Kidney glomerular epithelial cell (primary cell): ENCODE measurements at regions not wholly inside any gene's neighbourhood (a gene's known extent, or its start where the extent isn't known, plus 50 kb on each side); places are given as distances from the start of the nearest gene placed in this dataset.

Experiments used
- DNase-seq: peaks from one replicate; lab custom pipeline; 2025; lab: John Stamatoyannopoulos, UW

DNA sequence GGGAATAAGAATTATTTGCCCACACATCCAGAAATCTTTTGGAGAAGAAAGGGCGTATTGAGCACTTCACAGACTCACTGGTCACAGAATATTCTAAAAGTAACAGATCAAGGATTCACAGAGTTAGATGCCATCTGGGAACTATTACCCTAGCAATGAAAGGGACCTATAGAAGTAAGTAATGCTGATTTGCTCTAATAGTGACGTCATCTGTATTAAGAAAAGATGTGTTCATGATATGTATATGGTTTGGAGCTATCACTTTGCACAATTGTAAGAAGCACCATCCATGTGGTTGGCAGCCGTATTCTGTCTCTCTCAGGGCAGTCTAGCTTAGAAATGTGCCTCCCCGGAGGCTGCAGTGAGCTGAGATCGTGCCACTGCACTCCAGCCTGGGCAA is 52.8 kb upstream of the SV2C start:
- no peak for DNase-seq

DNA sequence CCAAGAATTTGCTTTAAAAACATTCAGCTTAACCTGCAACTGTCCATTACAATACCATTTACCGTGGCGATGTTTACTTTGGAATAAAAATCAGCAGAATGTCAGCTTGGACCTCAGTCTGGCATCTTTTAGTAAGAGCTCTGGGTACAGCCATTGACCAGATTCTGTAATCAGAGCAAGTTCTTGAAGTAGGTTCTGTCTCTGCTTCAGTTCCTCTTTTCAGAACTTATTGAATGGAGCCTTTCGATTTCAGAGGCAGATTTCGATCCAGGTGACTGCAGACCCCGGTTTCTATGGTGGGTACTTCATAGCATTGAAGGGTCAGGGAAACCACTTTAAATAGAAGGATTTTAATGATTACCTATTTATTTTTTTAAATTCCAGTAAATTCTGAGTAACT is 53.4 kb upstream of the SV2C start:
- DNase-seq, result no peak

DNA sequence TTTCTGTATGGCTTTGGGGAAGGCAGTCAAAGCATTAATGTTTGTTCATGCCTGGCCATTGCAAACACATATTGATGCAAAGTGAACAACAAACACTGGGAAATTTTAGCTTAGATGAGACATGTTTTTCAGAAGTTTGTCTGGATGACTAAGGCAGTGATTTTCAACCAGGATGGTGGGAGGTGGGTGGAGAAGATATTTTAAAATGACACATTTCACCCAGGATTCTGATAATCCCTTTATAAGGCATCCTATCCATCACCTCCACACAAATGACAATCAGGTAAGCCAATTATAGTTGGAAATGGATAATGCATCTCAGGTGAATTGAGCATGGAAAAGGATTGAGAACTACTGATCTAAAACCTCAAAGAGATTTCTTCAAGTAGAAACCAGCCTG is 57.4 kb upstream of the SV2C start:
- no peak for DNase-seq

DNA sequence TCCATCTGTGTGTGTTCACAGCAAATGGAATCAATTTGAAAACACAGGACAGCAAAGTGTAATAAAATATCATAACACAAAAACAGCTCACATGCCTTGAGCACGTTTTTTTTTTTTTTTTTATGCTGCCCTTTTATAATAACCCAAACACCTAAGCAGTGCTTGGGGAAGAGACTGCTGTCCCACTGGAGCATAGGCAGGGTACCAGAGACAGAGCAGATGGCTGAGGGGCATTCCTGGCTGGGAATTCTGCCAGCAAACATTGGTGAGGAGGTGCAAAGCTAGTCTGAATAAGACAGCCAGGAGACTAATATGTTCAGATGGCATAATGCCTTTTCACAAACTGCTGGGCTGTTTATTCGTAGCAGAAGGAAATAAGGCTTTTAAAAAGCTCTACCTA is 58.1 kb upstream of the SV2C start:
- no peak for DNase-seq

DNA sequence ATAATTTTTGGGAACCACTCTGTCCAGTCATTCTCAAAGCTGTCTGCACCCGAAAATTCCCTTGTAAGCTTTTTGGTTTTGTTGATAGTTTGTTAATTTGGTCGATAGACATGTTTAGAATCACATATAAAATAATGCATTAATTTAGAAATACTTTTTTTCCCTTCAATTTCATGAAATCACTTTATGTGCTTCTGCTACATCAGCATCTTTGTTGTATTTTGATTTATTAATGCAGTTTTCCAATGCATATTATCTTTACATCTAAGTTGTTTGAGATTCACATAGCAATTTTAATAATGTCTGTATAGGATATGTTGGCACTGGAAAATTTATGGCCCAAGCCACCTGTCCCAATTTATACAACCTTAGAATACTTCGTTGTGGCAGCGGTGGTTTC is 60.6 kb upstream of the SV2C start:
- no peak for DNase-seq

DNA sequence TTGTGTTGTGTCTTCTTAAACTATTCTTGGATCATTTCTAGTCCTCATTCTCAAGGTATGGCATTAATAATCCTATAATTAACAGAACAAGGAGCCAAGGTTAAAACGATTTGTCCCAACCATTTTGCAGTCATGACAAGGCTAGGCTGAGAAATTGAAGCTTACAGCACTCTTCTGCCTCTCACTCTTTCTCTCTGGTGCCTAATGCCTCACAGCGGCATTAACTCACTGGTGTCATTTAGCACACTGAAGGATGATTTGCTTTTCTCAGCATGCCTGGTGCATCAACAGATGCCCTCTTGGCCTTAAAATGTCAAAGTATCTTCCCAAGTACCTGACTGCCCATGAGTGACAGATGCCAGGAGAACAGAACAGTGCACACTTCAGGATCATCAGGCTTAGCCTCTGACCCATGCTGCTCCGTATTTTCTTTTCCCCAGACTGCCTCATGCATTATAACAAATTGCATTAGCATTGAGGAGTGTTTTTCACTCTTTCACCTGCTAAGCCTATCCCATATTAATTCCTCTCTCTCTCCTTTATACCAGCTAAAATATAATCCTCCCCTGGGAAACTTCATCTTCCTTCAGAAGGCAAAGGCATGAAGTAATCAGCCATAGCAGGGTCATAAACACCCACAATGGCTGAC is 61.1 kb upstream of the SV2C start:
- DNase-seq, result no peak

DNA sequence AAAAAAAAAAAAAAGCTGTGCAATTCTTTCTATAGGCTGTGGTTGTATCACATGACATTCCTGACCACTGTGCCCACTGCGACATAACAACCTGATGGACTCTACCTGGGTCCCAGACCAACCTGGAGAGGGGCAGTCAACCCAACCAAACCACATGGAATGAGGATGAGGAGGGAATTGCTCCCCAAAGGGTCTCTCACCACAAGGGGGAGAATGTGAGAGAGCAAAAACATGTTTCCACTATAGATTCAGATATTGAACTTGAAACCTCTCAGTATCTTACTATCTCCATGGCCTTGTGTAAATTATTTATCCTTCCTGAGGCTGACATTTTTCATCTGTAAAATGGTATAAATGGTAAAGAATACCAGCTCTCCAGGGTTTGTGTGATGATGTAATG is 66.9 kb upstream of the SV2C start:
- no peak for DNase-seq

DNA sequence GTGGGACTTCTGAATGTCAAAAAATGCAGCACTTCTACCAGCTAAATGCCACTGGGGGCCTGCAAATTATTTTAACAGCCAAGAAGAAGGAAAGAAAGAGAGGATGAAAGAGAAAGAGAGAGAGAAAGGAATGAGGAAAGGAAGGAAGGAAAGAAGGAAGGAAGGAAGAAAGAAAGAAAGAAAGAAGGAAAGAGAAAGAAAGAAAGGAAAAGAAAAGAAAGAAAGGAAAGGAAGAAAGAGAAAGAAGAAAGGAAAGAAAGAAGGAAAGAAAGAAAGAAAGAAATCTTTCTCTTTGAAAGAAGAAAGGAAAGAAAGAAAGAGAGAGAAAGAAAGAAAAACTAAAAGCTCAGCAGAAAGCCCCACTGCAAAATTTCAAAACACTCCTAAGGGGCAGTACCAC is 69.2 kb upstream of the SV2C start:
- DNase-seq, result no peak

DNA sequence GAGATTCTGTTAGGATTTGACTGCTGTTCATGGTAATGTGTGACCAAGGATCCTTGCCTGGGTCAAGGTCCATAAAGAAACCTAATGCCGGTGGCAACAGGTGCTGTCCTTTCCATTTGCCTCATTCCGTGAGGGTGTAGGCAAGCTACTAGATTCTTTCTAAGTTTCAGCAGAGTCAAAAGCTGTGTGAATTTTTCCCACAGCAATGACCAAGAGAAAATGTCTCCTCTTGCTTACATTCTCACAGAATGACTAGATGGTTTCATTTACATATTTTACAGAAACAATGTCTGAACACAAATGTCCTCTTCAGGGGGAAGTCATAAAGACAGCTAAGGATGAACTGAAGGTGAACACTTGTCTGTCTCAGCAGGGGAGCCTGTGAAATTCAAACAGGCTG is 75.3 kb upstream of the SV2C start:
- no peak for DNase-seq

DNA sequence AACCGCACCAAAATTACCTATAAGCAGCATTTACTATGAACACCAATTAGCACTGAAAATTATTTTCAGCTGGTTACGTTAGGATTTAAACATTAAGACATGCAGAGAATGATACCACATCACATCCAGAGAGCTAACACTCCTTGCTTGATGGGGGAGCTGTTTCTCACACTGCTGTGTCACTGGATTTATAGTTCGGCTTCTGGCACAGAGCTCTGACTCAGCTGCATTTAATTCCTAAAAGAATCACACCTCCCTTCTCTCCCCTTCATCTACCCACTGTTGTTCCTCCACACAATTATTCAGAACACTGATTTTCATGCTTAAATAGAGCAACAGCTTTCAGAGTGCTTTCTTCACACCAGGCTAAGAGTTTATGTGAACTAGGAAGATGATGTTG is 82.6 kb upstream of the SV2C start:
- DNase-seq, result no peak

DNA sequence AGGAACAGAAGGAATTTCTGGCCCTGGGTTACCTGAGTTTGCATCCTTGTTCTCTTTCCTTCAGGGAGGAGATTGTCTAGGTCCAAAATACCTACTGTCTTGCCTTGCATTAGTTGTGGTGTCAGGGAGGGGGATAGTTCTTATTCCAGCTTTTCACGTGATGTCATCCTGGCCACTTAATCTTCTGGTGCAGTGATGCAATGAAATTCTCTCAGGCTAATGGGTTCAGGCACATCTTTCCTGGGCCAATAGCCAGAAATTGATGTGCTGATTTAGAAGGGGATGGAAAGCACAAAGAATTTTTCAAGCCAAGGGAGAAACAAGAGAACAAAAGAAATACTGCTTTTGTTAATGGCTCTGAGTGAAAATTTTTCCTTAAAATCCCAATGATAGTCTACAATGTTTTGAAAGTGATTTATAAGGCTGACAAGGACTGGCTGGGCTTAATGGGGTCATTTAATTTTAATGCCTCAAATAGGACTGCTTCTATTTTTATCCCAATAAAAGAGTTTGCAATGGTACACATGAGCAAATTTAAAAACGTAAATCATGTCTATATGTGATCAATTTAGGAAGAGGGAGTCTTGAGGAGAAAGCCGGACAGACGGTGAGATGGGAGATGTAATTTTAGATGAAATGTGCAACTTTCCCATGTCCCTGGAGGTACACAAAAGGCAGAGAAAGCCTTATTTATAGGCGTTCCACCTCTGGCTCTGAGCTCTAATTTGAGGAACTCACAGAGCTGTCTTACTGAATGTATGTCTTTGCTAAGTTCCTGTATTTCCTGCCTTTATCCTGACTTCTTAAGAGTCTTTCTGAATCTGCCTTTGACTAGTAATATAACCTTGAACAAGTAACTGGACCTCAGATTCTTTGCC is 89.3 kb upstream of the SV2C start:
- DNase-seq, result no peak

DNA sequence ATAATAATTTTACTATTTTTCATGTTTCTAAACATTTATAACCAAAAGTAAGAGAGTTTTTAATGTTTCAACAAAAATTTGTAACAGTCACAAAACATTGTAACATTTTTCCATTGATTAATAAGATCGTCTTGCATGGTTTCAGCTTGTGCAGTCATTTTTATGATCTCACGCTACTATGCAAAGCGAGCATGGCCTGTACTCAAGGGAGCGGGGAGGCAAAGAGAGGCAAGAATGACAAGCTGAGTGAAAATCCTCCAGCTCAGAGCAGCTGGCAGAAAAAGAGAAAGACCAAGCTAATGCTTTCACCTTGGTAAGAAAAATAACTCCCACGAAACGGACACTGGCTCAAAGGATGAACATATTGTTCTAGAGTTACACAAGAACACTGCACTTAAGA is 90.0 kb upstream of the SV2C start:
- no peak for DNase-seq

DNA sequence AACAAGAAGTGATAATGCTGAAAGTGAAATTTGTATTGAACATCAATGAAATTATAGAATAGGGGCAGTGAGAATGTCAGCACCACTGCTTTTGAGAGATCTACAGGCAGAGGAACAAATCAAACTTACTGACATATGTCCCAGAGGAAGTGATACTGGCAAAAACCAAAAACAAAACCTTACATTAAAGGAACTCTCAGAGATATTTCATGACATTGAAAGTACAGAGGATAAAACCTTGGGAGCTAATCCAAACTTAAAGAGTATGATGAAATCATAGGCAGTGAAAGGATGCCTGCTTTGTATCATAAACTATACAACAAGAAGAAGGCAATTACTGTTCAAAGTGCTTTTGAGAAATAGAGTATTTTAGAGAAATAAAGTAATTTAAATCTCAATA is 90.4 kb upstream of the SV2C start:
- no peak for DNase-seq

DNA sequence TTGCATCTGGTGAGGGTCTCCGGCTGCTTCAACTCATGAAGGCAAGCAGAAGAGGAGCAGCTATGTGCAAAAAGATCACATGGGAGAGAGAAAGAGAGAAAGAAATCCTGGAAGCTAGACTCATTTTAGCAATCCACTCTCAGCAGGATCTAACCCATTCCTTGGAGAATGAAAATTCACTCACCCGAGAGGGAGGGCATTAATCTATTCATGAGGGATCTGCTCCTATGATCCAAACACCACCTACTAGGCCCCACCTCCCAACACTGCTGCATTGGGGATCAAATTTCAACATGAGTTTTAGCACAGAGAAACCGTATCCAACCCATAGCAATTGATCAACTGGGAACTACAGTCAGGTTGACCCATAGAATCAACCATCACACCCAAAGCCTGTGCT is 98.1 kb upstream of the SV2C start:
- no peak for DNase-seq

DNA sequence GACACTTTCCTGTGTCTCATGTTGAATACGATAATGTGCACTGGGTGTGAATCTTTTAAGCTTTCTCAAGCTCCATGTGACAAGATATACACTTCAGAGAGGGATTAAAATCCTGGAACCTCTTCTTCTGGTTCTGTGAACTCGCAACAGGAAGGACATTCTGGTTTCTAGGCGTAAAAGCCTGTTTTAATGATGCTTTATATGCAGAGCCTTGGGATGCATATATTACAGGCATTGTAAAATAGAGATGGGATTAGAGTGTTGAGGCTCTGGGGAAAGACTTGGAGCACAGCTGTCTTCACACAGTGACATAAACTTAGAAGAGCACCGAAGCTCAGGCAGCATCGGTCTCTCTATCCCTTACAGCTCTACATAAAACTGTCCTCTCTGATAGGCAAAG is 107.7 kb upstream of the SV2C start:
- DNase-seq, result no peak

DNA sequence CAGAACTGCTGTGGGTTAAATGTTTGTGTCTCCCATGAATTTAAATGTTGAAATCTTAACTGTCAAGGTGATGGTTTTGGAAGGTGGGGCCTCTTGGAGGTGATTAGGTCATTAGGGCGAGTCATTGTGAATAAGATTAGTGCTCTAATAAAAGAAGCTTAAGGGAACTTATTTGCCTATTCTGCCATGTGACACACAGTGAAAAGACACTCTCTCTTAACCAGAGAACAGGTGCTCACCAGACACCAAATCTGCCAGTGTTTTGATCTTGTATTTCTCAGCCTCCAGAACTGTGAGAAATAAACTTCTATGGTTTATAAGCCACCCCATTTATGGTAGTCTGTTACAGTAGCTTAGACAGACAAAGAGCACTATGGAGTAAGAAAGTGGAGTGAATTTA is 117.9 kb upstream of the SV2C start:
- DNase-seq, result no peak

DNA sequence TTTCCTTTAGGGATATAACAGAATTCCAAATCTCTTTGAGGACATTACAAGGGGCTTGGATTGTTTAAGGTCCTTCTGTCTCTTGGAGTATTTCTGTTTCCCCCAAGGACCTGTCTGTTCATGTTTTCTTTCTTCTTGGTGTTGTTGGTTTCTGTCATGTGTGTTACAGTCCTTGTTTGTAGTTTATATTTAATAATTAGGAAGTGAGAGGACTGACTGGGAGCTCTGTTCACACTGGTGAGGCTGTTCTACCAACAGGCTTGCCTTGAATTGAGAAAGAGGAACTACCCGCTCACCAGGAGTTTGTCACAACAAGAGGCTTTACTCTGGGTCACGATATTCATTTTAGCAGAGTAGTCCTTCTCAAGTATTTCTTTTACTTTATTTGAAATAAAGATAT is 119.2 kb upstream of the SV2C start:
- DNase-seq, result no peak

DNA sequence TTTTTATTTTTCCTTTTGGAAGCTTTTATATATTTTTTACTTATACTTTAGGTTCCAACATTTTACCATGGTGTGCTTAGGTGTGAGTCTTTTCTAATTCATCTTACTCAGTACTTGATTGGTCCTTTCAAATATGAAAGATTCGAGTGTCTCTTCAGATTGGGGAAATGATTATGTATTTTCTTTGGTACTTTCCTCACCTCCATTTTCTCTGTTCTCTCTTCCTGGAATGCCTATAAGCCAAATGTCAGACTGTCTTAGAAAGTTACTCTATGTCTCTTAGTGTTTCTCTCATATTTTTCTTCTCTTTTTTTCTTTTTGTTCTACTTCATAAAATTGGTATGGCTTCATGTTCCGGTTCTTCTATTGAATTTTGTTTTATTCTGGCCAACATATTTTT is 119.6 kb upstream of the SV2C start:
- DNase-seq, result no peak

DNA sequence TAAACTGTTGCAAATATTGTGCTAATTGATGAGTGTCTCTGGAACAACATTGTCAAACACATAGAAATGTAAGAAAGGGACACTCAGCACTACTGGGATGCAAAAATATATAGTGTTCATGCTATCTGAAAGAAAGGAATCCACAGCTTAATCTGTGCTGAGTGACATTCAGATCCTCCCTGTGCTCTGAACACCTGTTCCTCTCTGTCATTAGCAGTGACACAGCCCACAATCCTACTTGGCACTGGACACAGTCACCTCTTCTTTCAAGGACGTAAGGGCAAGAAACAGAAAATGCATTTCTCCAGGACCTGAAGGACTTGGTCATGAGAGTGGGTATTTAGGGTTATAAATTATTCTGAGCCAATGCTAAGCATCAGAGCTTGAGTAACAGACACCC is 121.4 kb upstream of the SV2C start:
- DNase-seq, result no peak

DNA sequence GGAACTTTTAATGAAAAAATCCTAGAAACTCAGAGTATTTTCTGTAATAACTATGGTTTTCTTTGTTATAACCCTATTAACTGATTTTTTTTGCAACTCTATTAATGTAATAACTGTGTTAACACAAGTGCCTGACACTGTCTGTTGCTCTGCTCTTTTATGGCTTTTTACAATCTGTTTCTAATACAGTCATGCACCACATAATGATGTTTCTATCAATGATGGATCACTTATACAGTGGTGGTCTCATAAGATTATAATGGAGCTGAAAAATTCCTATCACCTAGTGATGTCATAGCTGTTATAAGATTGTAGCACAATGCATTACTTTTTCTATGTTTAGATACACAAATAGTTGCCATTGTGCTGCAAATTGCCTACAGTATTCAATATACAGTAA is 123.1 kb upstream of the SV2C start:
- no peak for DNase-seq

DNA sequence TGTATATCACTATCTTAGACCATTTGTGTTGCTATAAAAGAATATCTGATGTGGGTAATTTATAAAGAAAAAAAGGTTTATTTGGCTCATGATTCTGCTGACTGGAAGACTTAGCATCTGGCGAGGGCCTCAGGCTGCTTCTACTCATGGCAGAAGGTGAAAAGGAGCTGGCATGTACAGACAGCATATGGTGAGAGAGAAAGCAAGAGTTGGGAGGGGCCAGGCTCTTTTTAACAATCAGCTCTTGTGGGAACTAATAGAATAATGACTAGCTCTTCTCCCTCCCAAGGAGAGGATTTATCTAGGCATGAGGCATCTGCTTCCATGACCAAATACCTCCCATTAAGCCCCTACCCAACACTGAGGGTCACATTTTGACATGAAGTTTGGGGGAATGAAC is 130.2 kb upstream of the SV2C start:
- DNase-seq, result no peak

DNA sequence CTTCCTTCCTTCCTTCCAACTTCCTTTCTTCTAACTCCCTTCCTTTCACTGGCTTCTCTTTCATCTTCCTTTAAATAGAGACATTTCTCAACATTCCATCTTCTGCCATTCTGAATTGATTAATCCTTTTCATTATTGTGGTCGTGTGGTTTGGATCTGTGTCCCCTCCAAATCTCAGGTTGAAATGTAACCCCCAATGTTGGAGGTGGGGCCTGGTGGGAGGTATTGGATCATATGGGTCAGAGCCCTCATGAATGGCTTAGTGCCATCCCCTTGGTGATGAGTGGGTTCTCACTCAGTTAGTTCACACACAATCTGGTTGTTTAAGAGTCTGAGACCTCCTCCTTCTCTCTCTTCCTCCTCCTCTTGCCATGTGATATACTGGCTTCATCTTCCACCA is 130.9 kb upstream of the SV2C start:
- no peak for DNase-seq

DNA sequence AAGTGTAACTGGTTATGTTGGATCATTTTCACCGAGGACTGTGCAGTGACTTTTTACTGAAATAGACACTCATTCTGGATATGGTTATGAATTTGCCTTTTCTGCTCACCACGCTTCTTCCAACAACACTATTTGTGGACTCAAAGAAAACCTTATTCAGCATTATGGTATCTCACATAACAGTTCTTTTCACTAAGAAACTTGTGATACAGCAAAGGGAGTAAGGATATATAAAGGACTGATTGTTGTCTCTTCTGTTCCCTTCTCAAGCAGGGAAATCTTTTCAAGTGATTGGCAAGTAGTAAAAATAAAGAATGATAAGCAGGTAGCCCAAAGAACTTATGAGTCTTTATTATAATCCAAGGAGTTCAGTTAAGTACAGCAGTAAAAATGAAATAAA is 131.5 kb upstream of the SV2C start:
- DNase-seq, result no peak

DNA sequence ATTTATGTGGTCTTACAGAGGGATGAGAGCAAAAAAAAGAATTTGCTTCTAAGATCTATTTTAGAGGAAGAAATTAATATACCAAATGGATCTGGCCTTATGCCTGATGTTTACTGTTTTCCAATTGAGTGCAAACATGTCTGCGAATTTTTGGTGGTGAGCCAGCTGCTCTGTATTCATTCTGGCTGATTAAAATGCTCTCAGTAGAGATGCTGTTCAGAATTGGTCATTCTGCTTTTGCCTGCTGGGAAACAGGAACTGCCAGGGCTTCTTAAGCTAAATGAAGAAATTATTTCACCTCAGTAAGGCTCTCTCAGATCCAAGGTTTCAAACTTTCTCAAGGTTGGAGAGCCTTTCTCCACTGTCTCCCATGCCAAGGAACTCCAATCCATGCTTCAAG is 132.0 kb upstream of the SV2C start:
- DNase-seq, result no peak
